DMS153 treated with DMSO at 0.1 percent for 48 hours (cell line): ENCODE measurements at regions not wholly inside any gene's neighbourhood (a gene's known extent, or its start where the extent isn't known, plus 50 kb on each side); places are given as distances from the start of the nearest gene placed in this dataset.
A peak's percentile ranks its signal among the peaks of the same experiment; 100 is the strongest.

Source experiments
- DNase-seq: peaks from one replicate; lab custom pipeline; 2025; ENCODE audit not compliant: unreplicated experiment; lab: John Stamatoyannopoulos, UW

GRCh38 chr2:139850254-139850890 is 1070.2 kb upstream of the NXPH2 start:
- DNase-seq = no peak

GRCh38 chr2:139836769-139837168 is 1056.6 kb upstream of the NXPH2 start:
- no peak for DNase-seq

- DNase-seq = no peak
Observed at GRCh38 chr2:139835101-139835500, 1054.9 kb upstream of the NXPH2 start.

DNA sequence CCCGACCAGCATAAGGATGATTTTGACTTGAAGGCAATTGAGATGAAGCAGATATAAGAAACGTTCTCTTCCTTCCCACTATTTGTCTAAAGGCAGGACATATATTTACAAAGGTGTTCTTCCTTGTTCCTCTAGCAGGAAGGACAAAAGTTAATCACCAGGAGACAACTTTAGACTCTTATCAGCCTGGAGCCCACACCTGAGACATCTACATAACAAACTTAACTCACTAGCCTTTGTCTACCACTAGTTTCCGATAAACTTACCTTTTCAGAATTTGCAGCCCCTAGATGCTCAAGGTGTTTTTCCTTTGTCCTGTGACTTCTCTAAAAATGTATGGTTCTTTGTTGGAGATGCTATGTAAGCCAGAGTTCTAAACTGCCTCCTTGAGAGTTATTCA is 1047.8 kb upstream of the NXPH2 start:
- no peak for DNase-seq

DNA sequence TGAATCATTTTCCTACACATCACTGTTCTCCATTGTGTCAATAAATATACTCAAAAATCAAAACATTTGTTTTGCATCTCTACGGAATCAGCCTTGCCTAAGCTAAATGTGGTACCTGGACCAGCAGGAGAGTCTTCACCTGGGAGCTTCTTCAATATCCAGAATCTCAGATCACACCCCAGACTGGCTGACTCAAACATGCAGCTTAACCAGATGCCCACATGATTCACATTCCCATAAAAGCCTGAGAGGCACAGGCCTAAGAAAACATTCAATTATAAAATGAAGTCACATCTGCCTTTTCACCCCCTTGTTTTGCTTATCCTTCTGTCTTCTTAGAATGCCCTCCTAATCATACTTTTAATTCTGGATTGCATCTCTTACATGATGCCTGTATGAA is 1045.5 kb upstream of the NXPH2 start:
- DNase-seq = no peak

DNA sequence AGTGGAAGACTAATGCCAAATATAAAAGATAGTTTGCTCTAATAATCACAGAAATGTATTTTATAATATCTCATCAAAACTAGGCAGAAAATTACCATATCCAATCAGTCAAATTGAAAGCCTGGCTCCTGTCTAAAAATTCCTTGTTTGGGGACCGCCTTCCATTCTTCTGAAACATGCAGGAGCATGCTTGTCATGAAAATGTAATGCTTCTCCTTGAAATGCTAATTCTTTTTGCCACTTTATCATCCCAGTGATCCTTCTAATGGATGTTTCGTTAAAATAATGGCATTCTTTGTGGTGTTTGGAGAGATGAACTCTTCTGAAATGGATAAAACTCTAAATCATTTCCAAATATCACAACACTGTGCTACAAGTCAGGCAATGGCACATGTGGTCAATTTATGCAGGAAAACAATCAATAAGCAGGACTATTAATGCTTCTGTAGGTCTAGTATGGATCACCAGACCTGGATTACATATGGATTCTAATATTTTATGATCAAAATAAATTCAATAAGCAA is 1039.1 kb upstream of the NXPH2 start:
- no peak for DNase-seq

DNA sequence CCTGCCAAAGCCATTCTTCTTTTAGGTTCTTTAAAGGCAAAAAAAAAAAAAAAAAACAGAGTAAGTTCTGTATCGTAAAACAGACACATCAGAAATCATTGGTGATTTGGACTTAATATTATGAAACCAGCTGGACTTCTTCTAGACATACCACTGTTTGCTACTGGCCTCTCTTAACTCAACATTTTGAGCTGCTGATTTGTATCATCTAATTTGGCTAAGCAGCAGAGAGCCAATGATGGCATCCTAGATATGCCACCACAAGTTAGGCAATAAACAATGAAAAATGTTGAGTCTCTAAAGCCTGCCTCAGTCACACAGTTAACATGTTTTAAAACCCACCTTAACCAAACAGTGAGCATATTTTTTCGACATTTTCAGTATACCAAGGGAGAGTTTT is 1034.3 kb upstream of the NXPH2 start:
- no peak for DNase-seq

GRCh38 chr2:139813340-139813739 is 1033.2 kb upstream of the NXPH2 start:
- DNase-seq = no peak

DNA sequence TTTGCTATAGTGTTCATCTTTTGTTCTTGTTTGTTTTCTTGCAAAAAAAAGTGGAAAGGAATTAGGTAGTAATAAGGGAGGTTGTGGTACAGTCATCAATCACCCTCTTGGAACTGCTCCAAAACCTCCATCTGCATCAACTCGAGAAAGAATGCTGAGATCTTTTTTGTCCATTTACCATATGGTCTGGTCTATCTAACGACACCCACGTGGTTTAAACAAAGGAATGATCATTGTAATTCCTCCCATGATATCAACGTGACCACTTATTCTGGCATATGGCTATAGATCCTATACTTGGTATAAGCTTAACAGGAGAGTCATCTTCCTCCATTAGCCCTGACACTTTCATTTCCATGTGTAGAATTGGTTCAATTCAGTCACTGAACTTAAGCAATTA is 1025.3 kb upstream of the NXPH2 start:
- DNase-seq = no peak

- no peak for DNase-seq
Observed at GRCh38 chr2:139798391-139798790, 1018.2 kb upstream of the NXPH2 start.

GRCh38 chr2:139790807-139791752 is 1010.9 kb upstream of the NXPH2 start:
- peak; percentile 20 for DNase-seq

GRCh38 chr2:139790136-139790535 is 1009.9 kb upstream of the NXPH2 start:
- DNase-seq = no peak

DNA sequence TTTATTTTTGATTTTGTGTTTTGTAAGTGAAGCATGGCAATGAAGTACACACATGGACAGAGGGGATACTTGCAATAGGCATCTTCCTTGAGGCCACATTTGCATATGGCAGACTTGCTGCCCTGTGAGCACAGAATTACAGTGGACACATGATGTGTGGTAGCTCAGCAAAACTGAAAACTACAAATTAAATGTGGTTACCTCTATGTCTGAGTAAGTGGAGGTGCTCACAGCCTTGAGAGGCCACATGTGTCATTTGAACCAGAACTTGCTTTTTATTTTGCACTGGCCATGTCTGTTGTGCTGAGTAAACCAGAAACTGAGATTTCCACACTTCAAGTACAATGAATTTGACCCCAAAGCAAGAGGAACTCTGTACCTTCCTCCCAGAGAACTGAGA is 998.5 kb upstream of the NXPH2 start:
- no peak for DNase-seq

GRCh38 chr2:139773720-139774277 is 993.6 kb upstream of the NXPH2 start:
- no peak for DNase-seq

GRCh38 chr2:139769633-139770032 is 989.4 kb upstream of the NXPH2 start:
- DNase-seq = no peak

DNA sequence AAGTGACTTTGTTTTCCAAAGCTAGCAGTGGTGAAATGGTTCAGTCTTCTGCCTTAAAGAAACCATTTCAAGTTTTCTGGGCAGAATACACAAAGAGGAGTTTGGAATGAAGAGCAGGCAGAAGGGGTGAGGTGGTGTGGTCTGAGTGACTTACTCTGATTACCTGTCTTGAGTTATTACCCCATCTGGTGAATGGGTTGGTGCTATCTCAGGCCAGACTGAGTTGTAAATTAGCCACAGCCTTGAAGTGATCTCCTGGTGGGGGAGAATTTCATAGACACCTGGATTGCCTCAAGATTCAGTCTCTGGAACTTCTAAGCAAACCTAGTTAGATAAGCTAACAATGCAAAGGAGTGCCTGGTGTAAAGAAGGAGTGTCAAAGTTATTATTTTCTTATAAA is 983.5 kb upstream of the NXPH2 start:
- no peak for DNase-seq

DNA sequence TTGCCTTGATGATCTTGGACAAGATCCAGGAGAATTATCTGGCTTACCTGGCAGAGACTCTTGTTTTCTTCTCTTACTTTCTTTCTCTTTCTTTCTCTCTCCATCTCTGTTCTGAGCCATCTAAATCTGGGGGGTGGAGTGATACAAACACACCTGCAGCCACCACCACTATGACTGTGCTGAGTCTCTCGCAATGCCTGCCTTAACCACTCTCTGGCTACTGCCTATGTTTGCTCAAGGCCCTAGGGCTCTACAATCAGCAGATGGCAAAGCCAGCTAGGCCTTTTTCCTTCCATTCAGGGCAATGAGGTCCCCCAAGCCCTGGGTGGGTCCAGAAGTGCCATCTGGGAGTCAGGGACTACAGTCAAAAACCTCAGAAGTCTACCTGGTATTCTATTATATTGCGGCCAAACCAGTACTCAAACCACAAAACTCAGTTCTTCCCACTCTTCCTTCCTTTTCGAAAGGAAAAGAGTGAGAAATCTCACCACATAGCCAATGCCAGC is 978.9 kb upstream of the NXPH2 start:
- DNase-seq = no peak

DNA sequence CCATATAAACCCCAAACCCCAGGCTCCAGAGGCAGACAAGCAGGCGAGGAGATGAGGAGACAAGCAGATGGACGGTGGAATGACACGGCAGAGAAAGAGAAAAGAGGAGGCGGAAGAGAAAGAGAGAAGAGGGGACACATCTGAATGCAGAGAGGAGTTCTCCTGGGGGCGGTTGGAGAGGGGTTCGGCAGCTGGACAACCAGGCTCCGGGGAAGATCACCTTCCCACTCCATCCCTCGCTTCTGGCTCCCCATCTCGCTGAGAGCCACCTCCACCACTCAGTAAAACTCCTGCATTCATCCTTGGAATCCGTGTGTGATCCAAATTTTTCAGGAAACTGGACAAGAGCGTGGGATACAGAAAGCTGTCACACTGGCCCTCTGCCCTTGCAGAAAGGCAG is 966.7 kb upstream of the NXPH2 start:
- DNase-seq = no peak

DNA sequence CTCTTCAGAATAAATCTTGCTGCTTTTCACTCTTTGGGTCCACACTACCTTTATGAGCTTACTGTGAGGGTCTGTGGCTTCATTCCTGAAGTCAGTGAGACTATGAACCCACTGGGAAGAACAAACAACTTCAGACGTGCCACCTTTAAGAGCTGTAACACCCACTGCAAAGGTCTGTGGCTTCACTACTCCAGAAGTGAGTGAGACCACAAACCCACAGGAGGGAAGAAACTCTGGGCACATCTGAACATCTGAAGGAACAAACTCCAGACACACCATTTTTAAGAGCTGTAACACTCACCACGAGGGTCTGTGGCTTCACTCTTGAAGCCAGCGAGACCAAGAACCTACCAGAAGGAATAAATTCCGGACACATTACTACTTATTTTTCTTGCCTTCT is 964.1 kb upstream of the NXPH2 start:
- DNase-seq = no peak

GRCh38 chr2:139742216-139743172 is 962.3 kb upstream of the NXPH2 start:
- DNase-seq = no peak

- DNase-seq = no peak
Observed at GRCh38 chr2:139737659-139738058, 957.5 kb upstream of the NXPH2 start.
